ENCODE measurements at regions not wholly inside any gene's neighbourhood (a gene's known extent, or its start where the extent isn't known, plus 50 kb on each side); places are given as distances from the start of the nearest gene placed in this dataset.

DNA sequence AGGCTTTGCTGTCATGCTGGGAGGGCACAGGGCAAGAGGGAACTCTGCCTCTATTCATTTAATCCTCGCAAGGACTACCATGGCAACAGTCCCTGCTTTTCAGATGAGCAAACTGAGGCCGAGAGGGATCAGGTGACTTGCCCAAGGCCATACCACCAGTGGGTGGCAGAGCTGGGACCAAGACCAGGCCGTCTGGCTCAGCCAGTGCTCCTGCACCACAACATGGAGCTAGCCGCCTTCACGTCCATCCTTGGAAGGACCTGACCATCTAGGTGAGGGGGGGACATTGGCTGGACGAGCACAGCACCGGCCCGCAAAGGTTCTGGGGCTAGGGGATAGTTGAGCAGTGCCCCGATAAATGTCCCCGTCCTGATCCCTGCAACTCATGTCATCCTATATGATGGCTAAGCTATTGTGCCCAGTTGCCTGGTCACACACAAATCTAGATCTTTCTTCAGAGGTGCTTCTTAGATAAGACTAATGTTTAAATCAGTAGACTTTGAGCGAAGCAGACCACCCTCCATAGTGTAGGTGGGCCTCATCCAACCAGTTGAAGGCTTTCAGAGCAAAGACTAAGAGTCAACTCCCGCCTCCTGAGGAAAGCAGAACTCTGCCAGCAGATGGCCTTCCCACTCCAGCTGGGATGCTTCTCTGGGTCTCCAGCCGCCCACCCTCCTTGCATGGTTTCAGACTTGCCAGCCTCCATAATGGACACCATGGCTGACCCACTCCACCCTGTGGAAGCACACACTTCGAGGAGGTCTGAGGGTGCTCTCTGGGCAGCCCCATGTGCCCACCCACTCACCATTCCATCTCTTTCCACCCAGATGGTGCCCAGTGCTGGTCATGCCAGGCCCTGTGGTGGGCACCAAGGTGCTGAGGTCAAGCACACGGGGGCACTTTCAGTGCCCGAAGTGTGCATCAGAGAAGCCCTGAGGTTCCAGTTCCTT lies 214.8 kb upstream of the RAB6C start:
- Mint-ChIP-seq H3K36me3 (ENCODE audit: insufficient read depth) (no peaks in the 10 kb centered on the region), H3K9me3 (ENCODE audit: low read depth) (no peaks in the 10 kb centered on the region), H3K4me3 (ENCODE audit: low read depth) (no peak overlapping the region), H3K27me3 (peaks cover 18% of the 10 kb centered on the region), H3K27ac (no peak overlapping the region), H3K4me1 (ENCODE audit: low read depth) (no peaks in the 10 kb centered on the region)
- DNase-seq (ENCODE audit: low spot score, unreplicated experiment), result no peak
- TF ChIP-seq CTCF (IDR thresholded peaks at IDR 0.05; ENCODE audit: unreplicated experiment), result no peak

DNA sequence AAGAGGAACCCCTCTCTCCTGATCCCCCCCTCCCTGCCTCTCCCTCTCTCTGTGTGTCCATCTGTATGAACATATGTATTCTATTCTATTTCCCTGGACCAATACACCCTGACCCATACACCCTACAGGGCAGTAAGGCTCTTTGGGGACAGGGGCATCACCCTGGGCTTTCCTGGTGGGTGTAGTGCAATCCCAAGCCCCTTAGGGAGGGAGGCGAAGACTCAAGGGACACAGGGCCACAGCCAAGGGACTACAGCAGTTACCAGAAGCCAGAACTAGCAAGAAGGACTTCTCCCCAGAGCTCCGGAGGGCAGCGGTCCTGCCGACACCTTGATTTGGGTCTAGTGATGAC lies 214.2 kb upstream of the RAB6C start:
- no peak for TF ChIP-seq CTCF (IDR thresholded peaks at IDR 0.05; ENCODE audit: unreplicated experiment)
- H3K4me1 Mint-ChIP-seq (ENCODE audit: low read depth), result no peaks in the 10 kb centered on the region
- no peak for DNase-seq (ENCODE audit: low spot score, unreplicated experiment)
- H3K27ac Mint-ChIP-seq, result no peak overlapping the region
- H3K36me3 Mint-ChIP-seq (ENCODE audit: insufficient read depth), result no peaks in the 10 kb centered on the region
- no peak overlapping the region for H3K4me3 Mint-ChIP-seq (ENCODE audit: low read depth)
- H3K9me3 Mint-ChIP-seq (ENCODE audit: low read depth), result no peaks in the 10 kb centered on the region
- peaks cover 18% of the 10 kb centered on the region for H3K27me3 Mint-ChIP-seq

GRCh38 chr2:129765678-129766351 lies 213.7 kb upstream of the RAB6C start:
- Mint-ChIP-seq H3K36me3 (ENCODE audit: insufficient read depth) (no peaks in the 10 kb centered on the region), H3K27me3 (peaks cover 18% of the 10 kb centered on the region), H3K4me1 (ENCODE audit: low read depth) (no peaks in the 10 kb centered on the region), H3K9me3 (ENCODE audit: low read depth) (no peaks in the 10 kb centered on the region), H3K27ac (no peak overlapping the region), H3K4me3 (ENCODE audit: low read depth) (no peak overlapping the region)
- no peak for DNase-seq (ENCODE audit: low spot score, unreplicated experiment)
- TF ChIP-seq CTCF (IDR thresholded peaks at IDR 0.05; ENCODE audit: unreplicated experiment), result no peak

- Mint-ChIP-seq H3K36me3 (ENCODE audit: insufficient read depth) (no peaks in the 10 kb centered on the region), H3K4me1 (ENCODE audit: low read depth) (no peaks in the 10 kb centered on the region), H3K9me3 (ENCODE audit: low read depth) (no peaks in the 10 kb centered on the region), H3K4me3 (ENCODE audit: low read depth) (no peak overlapping the region), H3K27me3 (peaks cover 18% of the 10 kb centered on the region), H3K27ac (no peak overlapping the region)
- TF ChIP-seq CTCF (IDR thresholded peaks at IDR 0.05; ENCODE audit: unreplicated experiment), result no peak
- DNase-seq (ENCODE audit: low spot score, unreplicated experiment), result no peak
Observed at GRCh38 chr2:129766374-129766993, 213.0 kb upstream of the RAB6C start.

- Mint-ChIP-seq H3K36me3 (ENCODE audit: insufficient read depth) (no peaks in the 10 kb centered on the region), H3K4me1 (ENCODE audit: low read depth) (no peaks in the 10 kb centered on the region), H3K27me3 (peaks cover 18% of the 10 kb centered on the region), H3K27ac (no peak overlapping the region), H3K4me3 (ENCODE audit: low read depth) (no peak overlapping the region), H3K9me3 (ENCODE audit: low read depth) (no peaks in the 10 kb centered on the region)
- no peak for TF ChIP-seq CTCF (IDR thresholded peaks at IDR 0.05; ENCODE audit: unreplicated experiment)
- no peak for DNase-seq (ENCODE audit: low spot score, unreplicated experiment)
Observed at GRCh38 chr2:129767346-129768035, 212.0 kb upstream of the RAB6C start.
